ENCODE measurements at regions not wholly inside any gene's neighbourhood (a gene's known extent, or its start where the extent isn't known, plus 50 kb on each side); places are given as distances from the start of the nearest gene placed in this dataset.

- H3K27ac ChIP-seq (ENCODE audit: poor library complexity, severe bottlenecking): no peak overlapping the region
- no peaks in the 10 kb centered on the region for H3K9me3 ChIP-seq (ENCODE audit: severe bottlenecking)
- ATAC-seq (ENCODE audit: low read depth) (no peak), DNase-seq (ENCODE audit: low spot score) (peak; percentile 17)
- no peaks in the 10 kb centered on the region for H3K36me3 ChIP-seq (ENCODE audit: low read depth)
- no peak overlapping the region for H3K4me3 ChIP-seq (ENCODE audit: severe bottlenecking)
- TF ChIP-seq, protein P1, sequence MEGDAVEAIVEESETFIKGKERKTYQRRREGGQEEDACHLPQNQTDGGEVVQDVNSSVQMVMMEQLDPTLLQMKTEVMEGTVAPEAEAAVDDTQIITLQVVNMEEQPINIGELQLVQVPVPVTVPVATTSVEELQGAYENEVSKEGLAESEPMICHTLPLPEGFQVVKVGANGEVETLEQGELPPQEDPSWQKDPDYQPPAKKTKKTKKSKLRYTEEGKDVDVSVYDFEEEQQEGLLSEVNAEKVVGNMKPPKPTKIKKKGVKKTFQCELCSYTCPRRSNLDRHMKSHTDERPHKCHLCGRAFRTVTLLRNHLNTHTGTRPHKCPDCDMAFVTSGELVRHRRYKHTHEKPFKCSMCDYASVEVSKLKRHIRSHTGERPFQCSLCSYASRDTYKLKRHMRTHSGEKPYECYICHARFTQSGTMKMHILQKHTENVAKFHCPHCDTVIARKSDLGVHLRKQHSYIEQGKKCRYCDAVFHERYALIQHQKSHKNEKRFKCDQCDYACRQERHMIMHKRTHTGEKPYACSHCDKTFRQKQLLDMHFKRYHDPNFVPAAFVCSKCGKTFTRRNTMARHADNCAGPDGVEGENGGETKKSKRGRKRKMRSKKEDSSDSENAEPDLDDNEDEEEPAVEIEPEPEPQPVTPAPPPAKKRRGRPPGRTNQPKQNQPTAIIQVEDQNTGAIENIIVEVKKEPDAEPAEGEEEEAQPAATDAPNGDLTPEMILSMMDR (IDR thresholded peaks at IDR 0.05; ENCODE audit: poor library complexity, severe bottlenecking): no peak
- H3K27me3 ChIP-seq (ENCODE audit: insufficient read depth, poor library complexity, severe bottlenecking): no peaks in the 10 kb centered on the region
- H3K4me1 ChIP-seq (ENCODE audit: insufficient read depth, poor library complexity, severe bottlenecking): no peaks in the 10 kb centered on the region
Measured at GRCh38 chr11:70532066-70532440, 133.7 kb downstream of the CTTN start.

- peak; percentile 23 for DNase-seq (ENCODE audit: low spot score)
Measured at GRCh38 chr11:70532731-70533130, 134.4 kb downstream of the CTTN start.

GRCh38 chr11:70535191-70535971, 137.1 kb downstream of the CTTN start:
- Histone ChIP-seq H3K4me1 (ENCODE audit: insufficient read depth, poor library complexity, severe bottlenecking) (no peaks in the 10 kb centered on the region), H3K27me3 (ENCODE audit: insufficient read depth, poor library complexity, severe bottlenecking) (no peaks in the 10 kb centered on the region)
- DNase-seq (ENCODE audit: low spot score): peak; percentile 38

More at GRCh38 chr11:70532731-70533130, 134.4 kb downstream of the CTTN start:
- ATAC-seq (ENCODE audit: low read depth): peak; percentile 25; the same call in 1 of the 3 replicates
- Histone ChIP-seq H3K9me3 (ENCODE audit: severe bottlenecking) (no peaks in the 10 kb centered on the region), H3K36me3 (ENCODE audit: low read depth) (no peaks in the 10 kb centered on the region), H3K4me3 (ENCODE audit: severe bottlenecking) (no peak overlapping the region), H3K27me3 (ENCODE audit: insufficient read depth, poor library complexity, severe bottlenecking) (no peaks in the 10 kb centered on the region), H3K4me1 (ENCODE audit: insufficient read depth, poor library complexity, severe bottlenecking) (no peaks in the 10 kb centered on the region), H3K27ac (ENCODE audit: poor library complexity, severe bottlenecking) (no peak overlapping the region)
- TF ChIP-seq, protein P1 (IDR thresholded peaks at IDR 0.05; ENCODE audit: poor library complexity, severe bottlenecking): no peak

DNA sequence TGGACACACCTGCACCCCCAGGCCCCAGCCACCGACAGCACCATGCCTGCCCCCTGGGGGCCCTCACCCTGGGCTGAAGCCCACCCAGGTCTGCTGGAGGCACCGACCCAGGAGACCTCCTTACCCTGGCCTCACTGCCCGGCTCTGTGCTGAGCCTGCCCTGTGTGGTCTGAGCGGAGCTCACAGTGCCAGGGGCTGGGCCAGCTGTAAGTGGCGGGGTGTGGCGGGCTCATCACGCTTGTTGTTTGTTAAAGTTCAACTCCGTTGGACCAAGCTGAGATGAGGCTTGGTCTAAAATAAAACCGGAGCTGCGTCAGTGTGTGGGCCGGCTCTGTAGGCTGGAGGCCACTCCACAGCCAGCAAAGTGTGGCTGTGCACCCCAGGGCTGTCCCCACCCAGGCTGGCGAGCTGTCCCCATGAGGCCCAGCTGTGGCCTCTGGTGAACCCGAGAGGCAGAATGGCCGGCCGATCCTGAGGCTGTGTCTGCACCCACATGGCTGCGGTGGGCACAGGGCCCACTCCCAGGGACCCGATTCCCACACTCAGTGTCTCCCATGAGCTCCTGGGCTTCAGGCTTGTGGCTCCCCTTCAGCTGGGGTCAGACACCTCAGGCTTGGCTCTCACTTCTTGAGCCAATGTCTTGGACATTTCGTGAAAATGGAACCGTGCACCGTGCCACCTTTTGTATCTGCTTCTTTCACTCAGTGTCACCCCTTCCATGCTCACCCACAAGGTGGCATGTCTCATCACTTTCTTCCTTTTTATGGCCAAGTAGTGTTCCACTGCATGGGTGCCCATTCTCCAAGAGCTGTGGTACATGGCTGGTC, 137.9 kb downstream of the CTTN start:
- no peaks in the 10 kb centered on the region for H3K36me3 ChIP-seq (ENCODE audit: low read depth)
- H3K27me3 ChIP-seq (ENCODE audit: insufficient read depth, poor library complexity, severe bottlenecking): no peaks in the 10 kb centered on the region
- H3K4me3 ChIP-seq (ENCODE audit: severe bottlenecking): no peak overlapping the region
- TF ChIP-seq, protein P1 (IDR thresholded peaks at IDR 0.05; ENCODE audit: poor library complexity, severe bottlenecking): no peak
- peak; percentile 52 for DNase-seq (ENCODE audit: low spot score)
- no peaks in the 10 kb centered on the region for H3K9me3 ChIP-seq (ENCODE audit: severe bottlenecking)
- no peak overlapping the region for H3K27ac ChIP-seq (ENCODE audit: poor library complexity, severe bottlenecking)
- H3K4me1 ChIP-seq (ENCODE audit: insufficient read depth, poor library complexity, severe bottlenecking): no peaks in the 10 kb centered on the region
- ATAC-seq (ENCODE audit: low read depth): no peak

More at GRCh38 chr11:70535191-70535971, 137.1 kb downstream of the CTTN start:
- Histone ChIP-seq H3K27ac (ENCODE audit: poor library complexity, severe bottlenecking) (no peak overlapping the region), H3K9me3 (ENCODE audit: severe bottlenecking) (no peaks in the 10 kb centered on the region), H3K36me3 (ENCODE audit: low read depth) (no peaks in the 10 kb centered on the region), H3K4me3 (ENCODE audit: severe bottlenecking) (no peak overlapping the region)
- ATAC-seq (ENCODE audit: low read depth): no peak
- TF ChIP-seq, protein P1 (IDR thresholded peaks at IDR 0.05; ENCODE audit: poor library complexity, severe bottlenecking): no peak

All from RWPE2 (cell line).